Endothelial cell (in vitro differentiated cells): ENCODE measurements at regions not wholly inside any gene's neighbourhood (a gene's known extent, or its start where the extent isn't known, plus 50 kb on each side); places are given as distances from the start of the nearest gene placed in this dataset.
A peak's percentile ranks its signal among the peaks of the same experiment; 100 is the strongest.

Experiments
- DNase-seq: peaks from one replicate; pipeline ENCODE4 v3.0.0; 2021; ENCODE audit warnings: low spot score
- H3K27ac Mint-ChIP-seq: one replicate; pipeline ENCODE4 v1.8.0; 2021; ENCODE audit warnings: mixed read lengths, inconsistent platforms; ENCODE audit not compliant: unreplicated experiment
- H3K27me3 Mint-ChIP-seq: one replicate; pipeline ENCODE4 v1.8.0; 2021; ENCODE audit warnings: mild to moderate bottlenecking, moderate library complexity, mixed read lengths, inconsistent platforms; ENCODE audit not compliant: unreplicated experiment
- H3K36me3 Mint-ChIP-seq: one replicate; pipeline ENCODE4 v1.8.0; 2021; ENCODE audit warnings: mild to moderate bottlenecking, low read depth, mixed read lengths, inconsistent platforms; ENCODE audit not compliant: unreplicated experiment
- H3K4me1 Mint-ChIP-seq: one replicate; pipeline ENCODE4 v1.8.0; 2021; ENCODE audit warnings: mild to moderate bottlenecking, mixed read lengths, inconsistent platforms; ENCODE audit not compliant: unreplicated experiment
- H3K4me3 Mint-ChIP-seq: one replicate; pipeline ENCODE4 v1.8.0; 2021; ENCODE audit warnings: mild to moderate bottlenecking, mixed read lengths, inconsistent platforms; ENCODE audit not compliant: unreplicated experiment
- H3K9me3 Mint-ChIP-seq: one replicate; pipeline ENCODE4 v1.8.0; 2021; ENCODE audit warnings: mixed read lengths, inconsistent platforms; ENCODE audit not compliant: unreplicated experiment
- TF ChIP-seq, protein P1 (sequence below): fragments of 200-600 bp; sonication (generic); IDR thresholded peaks from one replicate; pipeline ENCODE4 v1.5.0; 2021; ENCODE audit warnings: antibody characterized with exemption; ENCODE audit not compliant: unreplicated experiment

DNA sequence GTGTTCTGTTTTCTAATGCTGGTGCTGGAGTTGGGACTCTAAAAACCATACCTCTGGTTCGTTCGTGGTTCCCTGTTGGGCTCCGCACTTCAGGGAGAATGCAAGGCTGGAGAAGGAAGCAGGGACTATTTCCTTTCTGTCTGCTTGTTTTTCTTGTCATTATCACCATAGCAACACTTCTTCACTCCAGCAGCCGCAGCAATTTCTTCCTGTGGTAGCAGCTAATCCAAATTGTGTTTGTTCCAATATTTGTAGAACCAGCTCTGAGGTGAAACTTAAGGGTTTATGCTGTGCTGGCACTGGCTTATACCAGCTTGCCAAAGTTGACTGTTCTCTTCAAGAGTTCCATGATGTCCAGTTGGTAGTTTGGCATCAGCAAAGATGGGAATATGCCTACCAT lies 301.4 kb upstream of the SYT4 start:
- TF ChIP-seq, protein P1, sequence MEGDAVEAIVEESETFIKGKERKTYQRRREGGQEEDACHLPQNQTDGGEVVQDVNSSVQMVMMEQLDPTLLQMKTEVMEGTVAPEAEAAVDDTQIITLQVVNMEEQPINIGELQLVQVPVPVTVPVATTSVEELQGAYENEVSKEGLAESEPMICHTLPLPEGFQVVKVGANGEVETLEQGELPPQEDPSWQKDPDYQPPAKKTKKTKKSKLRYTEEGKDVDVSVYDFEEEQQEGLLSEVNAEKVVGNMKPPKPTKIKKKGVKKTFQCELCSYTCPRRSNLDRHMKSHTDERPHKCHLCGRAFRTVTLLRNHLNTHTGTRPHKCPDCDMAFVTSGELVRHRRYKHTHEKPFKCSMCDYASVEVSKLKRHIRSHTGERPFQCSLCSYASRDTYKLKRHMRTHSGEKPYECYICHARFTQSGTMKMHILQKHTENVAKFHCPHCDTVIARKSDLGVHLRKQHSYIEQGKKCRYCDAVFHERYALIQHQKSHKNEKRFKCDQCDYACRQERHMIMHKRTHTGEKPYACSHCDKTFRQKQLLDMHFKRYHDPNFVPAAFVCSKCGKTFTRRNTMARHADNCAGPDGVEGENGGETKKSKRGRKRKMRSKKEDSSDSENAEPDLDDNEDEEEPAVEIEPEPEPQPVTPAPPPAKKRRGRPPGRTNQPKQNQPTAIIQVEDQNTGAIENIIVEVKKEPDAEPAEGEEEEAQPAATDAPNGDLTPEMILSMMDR = no peak
- H3K4me3 Mint-ChIP-seq = no peak overlapping the region
- peak; percentile 41 for DNase-seq
- H3K27me3 Mint-ChIP-seq = peaks cover 2% of the 10 kb centered on the region
- no peaks in the 10 kb centered on the region for H3K36me3 Mint-ChIP-seq
- H3K9me3 Mint-ChIP-seq = no peaks in the 10 kb centered on the region
- H3K27ac Mint-ChIP-seq = peak overlapping the region; percentile 88
- peaks cover 8% of the 10 kb centered on the region for H3K4me1 Mint-ChIP-seq

DNA sequence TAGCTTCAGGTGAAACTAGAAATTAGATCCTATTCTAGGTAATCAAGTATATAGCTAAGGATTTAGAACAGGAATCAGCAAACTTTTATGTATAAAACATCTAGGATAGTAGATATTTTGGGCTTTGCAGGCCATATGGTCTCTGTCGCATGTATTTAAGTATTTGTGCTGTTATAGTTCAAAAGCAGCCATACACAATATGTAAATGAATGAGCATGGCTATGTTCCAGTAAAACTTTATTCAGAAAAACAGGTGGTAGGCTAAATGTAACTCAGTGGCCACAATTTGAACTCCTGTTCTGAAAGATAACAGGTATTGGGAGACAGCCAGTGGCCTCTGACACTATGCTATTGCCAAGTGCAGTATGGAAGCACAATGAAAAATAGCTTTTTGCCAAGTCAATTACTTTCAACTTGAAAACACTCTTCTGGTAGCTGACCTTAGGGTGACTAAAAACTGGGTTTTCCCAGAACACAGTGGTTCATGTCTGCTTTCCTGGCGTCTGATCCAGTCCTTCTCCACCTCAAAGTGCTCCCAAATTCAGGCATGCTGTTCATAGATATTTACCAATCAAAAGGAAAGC lies 304.7 kb upstream of the SYT4 start:
- Mint-ChIP-seq H3K9me3 (no peaks in the 10 kb centered on the region), H3K4me3 (no peak overlapping the region), H3K4me1 (peaks cover 12% of the 10 kb centered on the region), H3K27ac (no peak overlapping the region), H3K27me3 (peaks cover 2% of the 10 kb centered on the region), H3K36me3 (no peaks in the 10 kb centered on the region)
- TF ChIP-seq, protein P1 = no peak
- no peak for DNase-seq

DNA sequence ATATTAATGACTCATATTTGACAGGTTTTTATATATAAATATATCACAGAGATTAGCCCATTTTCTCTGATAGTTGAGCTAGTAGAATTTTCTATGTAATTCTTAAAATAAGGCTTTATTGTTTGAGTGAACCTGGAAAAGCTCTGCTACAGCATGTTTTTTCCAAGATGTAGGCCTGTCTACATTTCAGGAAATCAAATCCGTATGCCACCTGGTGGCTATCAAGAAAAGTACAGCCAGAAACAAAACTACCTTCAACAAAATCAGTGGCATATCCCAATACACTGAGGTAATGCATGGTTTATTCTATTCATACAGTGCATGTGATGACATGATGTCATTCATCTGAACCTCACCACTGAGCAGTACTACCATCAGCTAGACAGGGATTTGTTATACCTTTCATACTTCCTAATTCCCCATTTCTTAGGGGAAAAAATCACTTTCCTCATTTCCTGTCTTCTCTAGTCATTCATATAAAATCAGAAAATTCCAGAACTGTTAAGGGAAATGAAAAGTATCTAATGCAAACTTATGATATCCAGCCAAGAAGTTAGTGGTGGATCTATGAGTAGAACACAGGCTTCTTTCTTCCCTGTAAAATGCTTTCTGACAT lies 310.4 kb upstream of the SYT4 start:
- Mint-ChIP-seq H3K9me3 (no peaks in the 10 kb centered on the region), H3K4me1 (peaks cover 4% of the 10 kb centered on the region), H3K4me3 (no peak overlapping the region), H3K36me3 (no peaks in the 10 kb centered on the region), H3K27ac (no peak overlapping the region), H3K27me3 (peaks cover 1% of the 10 kb centered on the region)
- no peak for DNase-seq
- TF ChIP-seq, protein P1 = peak; percentile 89

DNA sequence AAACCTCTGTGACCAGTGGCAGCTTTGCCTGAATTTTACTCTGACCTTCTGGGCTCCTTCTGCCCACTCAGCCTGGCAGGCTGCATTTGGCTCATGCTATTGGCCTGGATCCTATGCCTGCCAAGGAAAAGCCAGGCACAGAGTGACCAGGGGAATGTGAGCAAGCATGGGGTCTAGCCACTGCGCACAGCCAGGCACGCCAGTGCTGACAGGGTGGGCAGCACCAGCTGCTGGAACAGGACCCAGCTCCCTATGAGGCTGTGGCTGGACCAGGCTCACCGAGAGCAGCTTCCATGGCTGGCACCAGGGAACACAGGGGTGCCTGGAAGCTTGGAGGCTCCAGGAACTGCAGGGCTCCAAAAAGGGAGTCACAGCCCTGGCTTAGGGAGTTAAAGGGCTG lies 311.5 kb upstream of the SYT4 start:
- Mint-ChIP-seq H3K4me3 (no peak overlapping the region), H3K4me1 (peaks cover 4% of the 10 kb centered on the region), H3K27ac (no peak overlapping the region), H3K9me3 (no peaks in the 10 kb centered on the region), H3K27me3 (peaks cover 1% of the 10 kb centered on the region), H3K36me3 (no peaks in the 10 kb centered on the region)
- no peak for DNase-seq
- TF ChIP-seq, protein P1 = no peak

DNA sequence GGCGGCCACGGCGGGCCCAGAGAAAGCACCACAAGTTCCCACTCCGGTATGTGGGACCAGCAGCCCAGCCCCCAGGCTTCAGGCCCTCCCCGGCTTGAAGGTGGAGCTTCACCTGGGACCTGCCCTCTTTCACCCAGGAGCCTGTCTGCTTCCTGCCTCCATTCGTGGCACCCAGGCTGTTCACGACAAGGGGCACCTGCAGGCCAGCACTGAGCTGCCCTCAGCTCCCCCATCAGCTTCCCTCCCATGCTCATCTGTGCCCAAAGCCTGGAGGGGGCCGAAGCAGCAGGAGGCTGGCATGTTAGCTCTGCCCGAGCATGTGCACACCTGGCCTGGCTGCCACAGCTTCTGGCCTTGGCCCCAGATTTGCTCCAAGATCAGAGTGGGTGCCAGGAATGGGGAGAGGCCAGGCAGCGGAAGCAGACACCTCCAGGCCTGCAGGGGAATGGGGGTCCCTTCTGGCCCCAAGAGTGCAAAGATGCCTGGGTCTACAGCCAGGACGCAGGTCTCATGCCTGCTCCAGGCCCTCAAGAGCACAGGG lies 312.4 kb upstream of the SYT4 start:
- no peak for DNase-seq
- H3K4me3 Mint-ChIP-seq = no peak overlapping the region
- no peak overlapping the region for H3K27ac Mint-ChIP-seq

More for the DNA sequence above, 312.4 kb upstream of the SYT4 start:
- no peaks in the 10 kb centered on the region for H3K36me3 Mint-ChIP-seq
- peaks cover 4% of the 10 kb centered on the region for H3K4me1 Mint-ChIP-seq
- TF ChIP-seq, protein P1 = no peak
- peaks cover 1% of the 10 kb centered on the region for H3K27me3 Mint-ChIP-seq
- no peaks in the 10 kb centered on the region for H3K9me3 Mint-ChIP-seq
